ENCODE measurements at regions not wholly inside any gene's neighbourhood (a gene's known extent, or its start where the extent isn't known, plus 50 kb on each side); places are given as distances from the start of the nearest gene placed in this dataset.

DNA sequence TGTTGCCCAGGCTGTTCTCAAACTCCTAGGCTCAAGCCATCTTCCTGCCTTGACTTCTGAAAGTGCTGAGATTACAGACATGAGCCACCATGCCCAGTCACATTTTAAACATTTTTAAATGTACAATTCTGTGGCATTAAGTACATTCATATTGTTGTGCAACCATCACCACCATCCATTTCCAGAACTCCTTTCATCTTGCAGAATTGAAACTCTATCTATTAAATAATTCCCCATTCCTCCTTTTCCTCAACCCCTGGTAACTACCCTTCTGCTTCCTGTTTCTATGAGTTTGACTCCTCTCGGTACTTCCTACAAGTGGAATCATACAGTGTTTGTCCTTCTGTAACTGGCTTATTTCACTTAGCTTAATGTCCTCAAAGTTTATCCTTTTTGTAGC is 103.8 kb upstream of the NAA20 start:
- Histone ChIP-seq H3K4me1 (ENCODE audit: low read depth, poor library complexity, severe bottlenecking) (no peaks in the 10 kb centered on the region), H3K27me3 (ENCODE audit: insufficient read depth, low read depth) (no peaks in the 10 kb centered on the region)

DNA sequence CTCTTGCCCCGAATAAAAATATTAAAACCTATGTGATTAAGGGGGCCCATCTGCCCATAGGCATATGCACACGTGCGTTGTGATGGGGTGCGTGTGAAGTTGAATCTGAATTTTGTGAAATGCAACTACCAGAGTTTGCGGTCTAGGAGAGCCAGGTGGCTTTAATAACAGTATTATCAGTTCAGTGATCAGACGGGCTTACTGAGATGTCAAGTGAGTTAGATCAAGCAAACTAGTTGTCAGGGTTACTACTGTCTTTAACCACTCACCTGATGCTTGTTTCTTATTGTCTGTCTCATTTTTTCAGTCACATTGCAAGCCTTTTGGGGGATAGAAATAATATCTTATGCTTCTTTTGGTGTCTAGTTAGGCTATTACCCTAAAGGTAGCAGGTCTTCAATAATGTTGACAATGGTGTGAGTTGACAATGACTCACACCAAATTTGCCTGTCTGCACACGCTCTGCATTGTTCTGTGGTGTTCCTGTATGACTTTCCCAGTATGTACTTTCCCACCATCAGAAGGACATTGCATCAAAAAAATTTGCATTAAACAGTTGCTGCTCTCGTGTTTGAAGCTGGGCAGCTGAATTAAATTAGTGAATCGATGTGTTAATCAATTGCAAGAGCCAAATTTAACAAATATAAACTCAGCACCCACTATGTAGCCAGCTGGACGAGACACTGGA is 103.1 kb upstream of the NAA20 start:
- Histone ChIP-seq H3K4me3 (IDR thresholded peaks at IDR 0.05; ENCODE audit: insufficient read depth, low read depth, low read length) (no peak overlapping the region), H4K20me1 (ENCODE audit: insufficient read depth) (no peaks in the 10 kb centered on the region), H3K4me2 (no peak overlapping the region), H3K9ac (no peak overlapping the region), H3K27me3 (ENCODE audit: insufficient read depth, low read depth) (no peaks in the 10 kb centered on the region), H3K36me3 (ENCODE audit: insufficient read depth) (no peaks in the 10 kb centered on the region), H3K4me1 (ENCODE audit: low read depth, poor library complexity, severe bottlenecking) (no peaks in the 10 kb centered on the region), H3K27ac (no peak overlapping the region), H2AFZ (ENCODE audit: low read depth) (no peak overlapping the region), H3K79me2 (ENCODE audit: insufficient read depth, low read depth) (no peaks in the 10 kb centered on the region)
- TF ChIP-seq, protein P1, sequence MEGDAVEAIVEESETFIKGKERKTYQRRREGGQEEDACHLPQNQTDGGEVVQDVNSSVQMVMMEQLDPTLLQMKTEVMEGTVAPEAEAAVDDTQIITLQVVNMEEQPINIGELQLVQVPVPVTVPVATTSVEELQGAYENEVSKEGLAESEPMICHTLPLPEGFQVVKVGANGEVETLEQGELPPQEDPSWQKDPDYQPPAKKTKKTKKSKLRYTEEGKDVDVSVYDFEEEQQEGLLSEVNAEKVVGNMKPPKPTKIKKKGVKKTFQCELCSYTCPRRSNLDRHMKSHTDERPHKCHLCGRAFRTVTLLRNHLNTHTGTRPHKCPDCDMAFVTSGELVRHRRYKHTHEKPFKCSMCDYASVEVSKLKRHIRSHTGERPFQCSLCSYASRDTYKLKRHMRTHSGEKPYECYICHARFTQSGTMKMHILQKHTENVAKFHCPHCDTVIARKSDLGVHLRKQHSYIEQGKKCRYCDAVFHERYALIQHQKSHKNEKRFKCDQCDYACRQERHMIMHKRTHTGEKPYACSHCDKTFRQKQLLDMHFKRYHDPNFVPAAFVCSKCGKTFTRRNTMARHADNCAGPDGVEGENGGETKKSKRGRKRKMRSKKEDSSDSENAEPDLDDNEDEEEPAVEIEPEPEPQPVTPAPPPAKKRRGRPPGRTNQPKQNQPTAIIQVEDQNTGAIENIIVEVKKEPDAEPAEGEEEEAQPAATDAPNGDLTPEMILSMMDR (conservative IDR thresholded peaks at IDR 0.05; ENCODE audit: low read depth, low read length), result no peak

More for the DNA sequence above, 103.8 kb upstream of the NAA20 start:
- H3K79me2 ChIP-seq (ENCODE audit: insufficient read depth, low read depth), result no peaks in the 10 kb centered on the region
- no peak overlapping the region for H3K4me3 ChIP-seq (IDR thresholded peaks at IDR 0.05; ENCODE audit: insufficient read depth, low read depth, low read length)
- TF ChIP-seq, protein P1 (conservative IDR thresholded peaks at IDR 0.05; ENCODE audit: low read depth, low read length), result no peak
- H3K27ac ChIP-seq, result no peak overlapping the region
- H3K4me2 ChIP-seq, result no peak overlapping the region
- H3K36me3 ChIP-seq (ENCODE audit: insufficient read depth), result no peaks in the 10 kb centered on the region
- H3K9ac ChIP-seq, result no peak overlapping the region
- H2AFZ ChIP-seq (ENCODE audit: low read depth), result no peak overlapping the region
- H4K20me1 ChIP-seq (ENCODE audit: insufficient read depth), result no peaks in the 10 kb centered on the region

DNA sequence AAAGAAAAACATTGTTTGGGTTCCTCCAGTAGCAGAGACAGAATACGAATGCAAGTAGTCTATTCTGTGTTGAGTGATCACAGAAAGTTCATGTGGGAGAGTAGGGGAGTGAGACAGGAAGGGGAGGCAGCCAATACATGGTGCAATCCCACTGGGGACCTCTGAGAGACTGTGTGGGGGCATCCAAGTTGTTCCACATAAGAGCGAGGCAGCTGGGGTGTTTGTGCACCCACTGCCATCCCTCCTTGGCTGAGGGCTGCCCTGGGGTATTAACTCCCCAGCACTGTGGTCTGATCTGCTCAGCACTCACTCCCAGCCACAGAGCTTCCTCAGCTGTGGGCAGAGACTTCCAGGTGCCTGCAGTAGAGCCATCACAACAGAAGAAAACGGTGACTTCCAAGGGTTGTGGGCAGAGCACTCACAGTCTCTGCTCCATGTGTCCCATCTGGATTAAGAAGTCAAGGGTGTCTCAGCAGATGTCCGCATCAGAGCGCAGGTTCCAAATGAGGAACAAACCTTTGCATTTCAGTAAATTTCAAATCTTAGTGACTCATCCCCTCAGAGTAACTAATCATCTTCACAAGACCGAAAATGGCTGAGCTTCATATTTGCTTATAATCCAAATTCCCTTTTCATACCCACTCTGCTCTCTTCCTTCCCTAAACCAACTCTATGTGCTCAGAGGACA is 101.9 kb upstream of the NAA20 start:
- Histone ChIP-seq H2AFZ (ENCODE audit: low read depth) (no peak overlapping the region), H3K9ac (no peak overlapping the region), H3K36me3 (ENCODE audit: insufficient read depth) (no peaks in the 10 kb centered on the region), H4K20me1 (ENCODE audit: insufficient read depth) (no peaks in the 10 kb centered on the region), H3K79me2 (ENCODE audit: insufficient read depth, low read depth) (no peaks in the 10 kb centered on the region), H3K27me3 (ENCODE audit: insufficient read depth, low read depth) (no peaks in the 10 kb centered on the region), H3K4me1 (ENCODE audit: low read depth, poor library complexity, severe bottlenecking) (no peaks in the 10 kb centered on the region), H3K4me2 (no peak overlapping the region), H3K4me3 (IDR thresholded peaks at IDR 0.05; ENCODE audit: insufficient read depth, low read depth, low read length) (no peak overlapping the region), H3K27ac (no peak overlapping the region)
- TF ChIP-seq, protein P1 (conservative IDR thresholded peaks at IDR 0.05; ENCODE audit: low read depth, low read length), result no peak

DNA sequence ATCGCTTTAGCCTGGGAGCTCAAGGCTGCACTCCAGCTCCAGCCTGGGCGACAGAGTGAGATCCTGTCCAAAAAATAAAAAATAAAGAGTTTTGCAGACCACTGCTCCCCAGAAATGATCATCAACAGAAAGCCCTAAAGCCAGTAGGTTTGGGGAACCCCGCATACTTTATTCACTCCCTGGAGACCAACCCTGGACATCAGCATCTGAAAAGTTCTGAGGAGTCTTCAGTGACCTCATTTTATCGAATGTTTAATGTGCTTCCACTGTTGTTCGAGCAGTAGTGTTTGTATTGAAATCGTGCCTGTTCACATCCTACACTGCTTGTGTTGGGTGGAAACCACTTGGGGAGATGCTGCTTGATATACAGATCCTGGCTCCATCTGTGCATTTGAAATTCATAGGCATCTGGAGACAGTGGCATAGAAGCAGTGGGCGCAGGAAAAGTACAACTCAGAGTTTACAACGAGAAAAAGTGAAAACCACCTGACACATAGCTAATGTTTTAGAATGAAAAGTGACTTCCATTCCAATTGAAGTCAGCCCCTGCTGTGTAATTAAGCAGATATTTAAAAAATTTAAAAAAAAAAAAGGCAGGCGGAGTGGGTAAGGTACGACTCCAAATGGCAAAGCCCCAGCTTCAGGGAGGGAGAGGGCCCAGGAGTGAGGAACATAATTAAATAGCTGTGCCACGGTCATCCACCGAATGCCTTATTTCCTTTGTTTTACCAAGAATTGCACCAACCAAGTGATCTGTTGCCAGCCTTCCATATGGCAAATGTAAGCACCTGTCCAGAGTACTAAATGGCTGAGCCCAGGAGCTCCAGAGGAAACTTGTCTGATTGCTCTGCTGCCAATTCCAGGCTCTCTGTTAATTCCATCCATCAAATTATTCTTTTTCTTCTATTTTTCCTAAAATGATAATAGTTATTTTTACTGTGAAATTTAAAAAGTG is 100.4 kb upstream of the NAA20 start:
- Histone ChIP-seq H2AFZ (ENCODE audit: low read depth) (no peak overlapping the region), H3K4me1 (ENCODE audit: low read depth, poor library complexity, severe bottlenecking) (no peaks in the 10 kb centered on the region), H3K27me3 (ENCODE audit: insufficient read depth, low read depth) (no peaks in the 10 kb centered on the region), H3K4me2 (no peak overlapping the region), H3K4me3 (IDR thresholded peaks at IDR 0.05; ENCODE audit: insufficient read depth, low read depth, low read length) (no peak overlapping the region), H3K27ac (no peak overlapping the region), H4K20me1 (ENCODE audit: insufficient read depth) (no peaks in the 10 kb centered on the region), H3K36me3 (ENCODE audit: insufficient read depth) (no peaks in the 10 kb centered on the region), H3K9ac (no peak overlapping the region), H3K79me2 (ENCODE audit: insufficient read depth, low read depth) (no peaks in the 10 kb centered on the region)
- TF ChIP-seq, protein P1 (conservative IDR thresholded peaks at IDR 0.05; ENCODE audit: low read depth, low read length), result no peak

Data from KMS-11 (cell line).